Trophoblast cell (in vitro differentiated cells and primary cell): ENCODE measurements at regions not wholly inside any gene's neighbourhood (a gene's known extent, or its start where the extent isn't known, plus 50 kb on each side); places are given as distances from the start of the nearest gene placed in this dataset.

Experiments used
- DNase-seq, 2 donors: peaks; one replicate each; pipeline ENCODE4 v3.0.0-alpha.2; 2016
- H2AFZ ChIP-seq: 2 replicates; pipeline ENCODE4 v1.6.1; 2013; ENCODE audit warnings: low read length, moderate library complexity, mild to moderate bottlenecking; ENCODE audit not compliant: insufficient read depth, poor library complexity
- H2AK5ac ChIP-seq: 2 replicates; pipeline ENCODE4 v1.6.1; 2013; ENCODE audit warnings: mild to moderate bottlenecking, low read length
- H2BK120ac ChIP-seq: 2 replicates; pipeline ENCODE4 v1.6.1; 2013; ENCODE audit warnings: low read length, mild to moderate bottlenecking, moderate library complexity; ENCODE audit not compliant: insufficient read depth, poor library complexity
- H2BK12ac ChIP-seq: 2 replicates; pipeline ENCODE4 v1.6.1; 2013; ENCODE audit warnings: mild to moderate bottlenecking, low read length, moderate library complexity
- H2BK5ac ChIP-seq: 2 replicates; pipeline ENCODE4 v1.6.1; 2013; ENCODE audit warnings: low read length, low read depth, moderate library complexity, mild to moderate bottlenecking; ENCODE audit not compliant: poor library complexity
- H3K14ac ChIP-seq: 2 replicates; pipeline ENCODE4 v1.6.1; 2013; ENCODE audit warnings: mild to moderate bottlenecking, low read length
- H3K18ac ChIP-seq: 2 replicates; pipeline ENCODE4 v1.6.1; 2013; ENCODE audit warnings: mild to moderate bottlenecking, low read length
- H3K23ac ChIP-seq: 2 replicates; pipeline ENCODE4 v1.6.1; 2013; ENCODE audit warnings: low read length
- H3K27ac ChIP-seq: 2 replicates; pipeline ENCODE4 v1.5.1; 2013; ENCODE audit warnings: low read depth, mild to moderate bottlenecking, inconsistent platforms, low read length, moderate library complexity
- H3K27me3 ChIP-seq: 2 replicates; pipeline ENCODE4 v1.6.1; 2013; ENCODE audit warnings: inconsistent platforms, mild to moderate bottlenecking, low read length, moderate library complexity; ENCODE audit not compliant: insufficient read depth
- H3K36me3 ChIP-seq, 2 experiments: 1 replicate in 1 of 2; 2 replicates in 1 of 2; pipeline ENCODE4 v1.6.1; 2013; ENCODE audit warnings: low read length in 2 of 2, mild to moderate bottlenecking in 2 of 2, moderate library complexity in 1 of 2; ENCODE audit not compliant: insufficient read depth in 2 of 2, control insufficient read depth in 1 of 2
- H3K4ac ChIP-seq: 2 replicates; pipeline ENCODE4 v1.6.1; 2013; ENCODE audit warnings: low read depth, mild to moderate bottlenecking, low read length, moderate library complexity
- H3K4me1 ChIP-seq, 2 experiments: 1 replicate in 1 of 2; 2 replicates in 1 of 2; pipeline ENCODE4 v1.6.1; 2013; ENCODE audit warnings: low read length in 2 of 2, mild to moderate bottlenecking in 2 of 2, moderate library complexity in 1 of 2; ENCODE audit not compliant: insufficient read depth in 2 of 2, control insufficient read depth in 1 of 2
- H3K4me2 ChIP-seq: 2 replicates; pipeline ENCODE4 v1.6.1; 2013; ENCODE audit warnings: inconsistent platforms, mild to moderate bottlenecking, low read length, moderate library complexity
- H3K4me3 ChIP-seq: 2 replicates; pipeline ENCODE4 v1.5.1; 2013; ENCODE audit warnings: mild to moderate bottlenecking, low read depth, low read length, inconsistent platforms
- H3K79me1 ChIP-seq: one replicate; pipeline ENCODE4 v1.6.1; 2013; ENCODE audit warnings: low read length
- H3K79me2 ChIP-seq: 2 replicates; pipeline ENCODE4 v1.6.1; 2013; ENCODE audit warnings: low read length, mild to moderate bottlenecking; ENCODE audit not compliant: control insufficient read depth, insufficient read depth, poor library complexity
- H3K9ac ChIP-seq: 2 replicates; pipeline ENCODE4 v1.6.1; 2013; ENCODE audit warnings: mild to moderate bottlenecking, low read length
- H3K9me3 ChIP-seq: 2 replicates; pipeline ENCODE4 v1.6.1; 2013; ENCODE audit warnings: low read depth, mild to moderate bottlenecking, control low read depth, inconsistent platforms, low read length; ENCODE audit not compliant: insufficient read depth
- H4K12ac ChIP-seq: 2 replicates; pipeline ENCODE4 v1.6.1; 2013; ENCODE audit warnings: low read depth, mild to moderate bottlenecking, low read length, moderate library complexity
- H4K8ac ChIP-seq: 2 replicates; pipeline ENCODE4 v1.6.1; 2013; ENCODE audit warnings: low read depth, mild to moderate bottlenecking, low read length, moderate library complexity
- H4K91ac ChIP-seq: one replicate; pipeline ENCODE4 v1.6.1; 2013; ENCODE audit warnings: low read depth, mild to moderate bottlenecking, low read length, moderate library complexity
- WGBS: extraction: QIAGEN DNeasy Blood & Tissue Kit; methylation state at CpG from one replicate; pipeline ENCODE4 v1.1.7; 2013; ENCODE audit warnings: missing lambda C conversion rate; ENCODE audit not compliant: insufficient read length, insufficient coverage; ENCODE audit errors: extremely low coverage; 5-methylcytosine and 5-hydroxymethylcytosine counted together

DNA sequence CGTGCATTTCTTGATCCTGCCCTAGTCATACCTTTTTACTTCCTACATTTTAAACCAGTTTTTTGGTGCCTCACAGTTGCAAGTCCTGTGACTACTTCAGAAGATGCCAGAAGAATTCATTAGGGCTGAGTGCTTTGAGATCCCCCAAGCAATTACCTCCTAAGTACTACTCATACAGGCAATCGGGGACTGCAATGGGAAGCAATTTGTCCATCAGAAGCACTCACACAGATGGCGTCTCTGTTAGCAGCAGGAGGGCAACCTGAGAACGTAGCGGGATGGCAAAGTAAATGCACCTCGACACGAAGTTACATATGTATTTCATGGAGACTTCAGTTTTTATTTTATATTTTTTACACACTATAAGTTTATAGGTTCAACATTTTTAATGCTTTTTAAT lies 188.3 kb downstream of the CAPZA3 start:
- H3K14ac ChIP-seq, result no peak overlapping the region
- H3K27me3 ChIP-seq, result no peaks in the 10 kb centered on the region
- no peak overlapping the region for H2BK12ac ChIP-seq
- H3K4ac ChIP-seq, result no peak overlapping the region
- H3K9me3 ChIP-seq, result no peaks in the 10 kb centered on the region
- H3K4me1 ChIP-seq, result no peaks in the 10 kb centered on the region
- H2BK5ac ChIP-seq, result no peak overlapping the region
- no peak overlapping the region for H3K23ac ChIP-seq
- DNase-seq, result no peak
- no peak overlapping the region for H2AFZ ChIP-seq
- H3K79me1 ChIP-seq, result no peaks in the 10 kb centered on the region
- H2AK5ac ChIP-seq, result no peak overlapping the region
- H4K12ac ChIP-seq, result no peak overlapping the region
- no peaks in the 10 kb centered on the region for H3K79me2 ChIP-seq
- no peak overlapping the region for H3K18ac ChIP-seq
- WGBS, result no CpG with 5 or more reads among the region's 7 CpGs
- no peak overlapping the region for H3K4me3 ChIP-seq
- no peak overlapping the region for H2BK120ac ChIP-seq
- H3K4me2 ChIP-seq, result no peak overlapping the region
- no peak overlapping the region for H3K27ac ChIP-seq
- H4K91ac ChIP-seq, result no peak overlapping the region
- H3K9ac ChIP-seq, result no peak overlapping the region
- no peak overlapping the region for H4K8ac ChIP-seq
- H3K36me3 ChIP-seq, result no peaks in the 10 kb centered on the region

DNA sequence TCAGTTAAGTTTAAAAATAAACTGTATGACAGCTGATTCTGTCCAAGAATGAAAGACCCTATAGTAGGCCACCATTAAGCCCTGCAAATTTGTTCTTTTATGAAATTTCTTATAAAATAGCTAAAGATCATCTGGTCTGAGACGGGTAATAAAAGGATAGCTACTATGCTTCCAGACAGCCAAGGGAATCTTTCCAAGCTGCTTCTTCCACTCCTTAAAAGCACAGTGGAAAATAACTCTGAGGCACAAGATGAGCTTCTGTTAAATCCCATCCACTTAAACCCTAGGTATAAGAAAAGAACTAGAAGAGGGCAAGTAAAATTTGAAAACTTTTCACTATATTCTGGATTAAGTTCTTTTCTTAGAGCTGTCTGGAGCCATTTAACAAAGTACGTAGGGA lies 194.3 kb downstream of the CAPZA3 start:
- Histone ChIP-seq H3K4me1 (no peaks in the 10 kb centered on the region), H3K4me2 (no peak overlapping the region), H2BK5ac (no peak overlapping the region), H3K23ac (no peak overlapping the region), H2BK12ac (no peak overlapping the region), H3K79me1 (no peaks in the 10 kb centered on the region), H2AFZ (no peak overlapping the region), H4K12ac (no peak overlapping the region), H3K18ac (no peak overlapping the region), H3K9ac (no peak overlapping the region), H3K4ac (no peak overlapping the region), H3K14ac (no peak overlapping the region), H3K27me3 (no peaks in the 10 kb centered on the region), H2AK5ac (no peak overlapping the region), H4K91ac (no peak overlapping the region), H3K27ac (no peak overlapping the region), H3K36me3 (no peaks in the 10 kb centered on the region), H3K9me3 (no peaks in the 10 kb centered on the region), H3K4me3 (no peak overlapping the region), H4K8ac (no peak overlapping the region), H3K79me2 (no peaks in the 10 kb centered on the region), H2BK120ac (no peak overlapping the region)
- no peak for DNase-seq
- no CpG with 5 or more reads among the region's 2 CpGs for WGBS

DNA sequence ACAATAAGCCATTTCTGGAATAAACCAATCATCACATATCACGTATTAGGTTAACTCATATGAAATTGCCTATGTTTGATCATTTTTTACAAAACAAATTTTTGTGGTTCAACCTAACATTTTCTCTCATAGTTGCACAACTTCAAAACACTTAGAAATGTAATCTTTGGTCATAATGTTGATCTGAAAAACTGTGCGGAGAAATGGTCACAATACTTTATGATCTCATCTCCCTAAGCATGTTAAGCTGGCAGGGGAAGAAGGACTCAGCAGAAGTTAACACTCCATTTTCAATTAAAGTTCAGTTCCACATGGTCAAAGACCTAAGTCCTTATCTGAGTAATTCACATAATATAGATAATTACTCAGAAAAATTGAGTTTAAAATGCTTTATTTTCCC lies 194.8 kb downstream of the CAPZA3 start:
- DNase-seq, result no peak
- H3K9me3 ChIP-seq, result no peaks in the 10 kb centered on the region

DNA sequence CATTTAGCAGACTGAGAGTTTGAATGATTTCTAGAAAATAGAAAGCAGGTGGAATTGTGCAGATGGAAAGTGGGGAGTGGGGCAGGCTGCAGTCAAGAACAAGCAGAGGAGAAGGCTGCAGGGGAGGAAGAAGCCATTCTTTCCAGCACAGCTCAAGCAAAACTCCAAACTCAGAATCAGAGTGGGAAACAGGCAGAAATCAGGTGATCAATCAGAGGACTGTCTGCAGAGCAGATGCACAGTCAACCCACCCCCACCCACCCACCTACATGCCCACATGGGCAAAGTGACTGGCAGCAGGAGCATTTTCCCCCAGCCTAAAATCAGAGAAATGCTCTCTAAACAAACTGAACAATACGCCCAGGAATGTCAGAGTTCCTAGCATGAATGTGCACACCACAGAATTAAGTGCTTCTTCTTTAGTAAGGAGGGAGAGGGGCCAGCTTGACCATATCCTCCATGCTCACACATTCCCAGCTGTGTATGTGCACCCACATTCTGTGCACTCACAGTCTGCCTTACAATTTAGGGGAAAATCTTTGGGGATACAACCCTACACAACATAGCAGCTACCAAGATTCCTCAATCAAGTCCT lies 194.1 kb upstream of the PLEKHA5 start:
- WGBS, result no CpG with 5 or more reads among the region's 1 CpG
- H3K79me2 ChIP-seq, result no peaks in the 10 kb centered on the region
- H2AK5ac ChIP-seq, result no peak overlapping the region
- no peak overlapping the region for H3K18ac ChIP-seq
- no peak overlapping the region for H4K91ac ChIP-seq
- no peak overlapping the region for H2BK5ac ChIP-seq
- H3K27me3 ChIP-seq, result no peaks in the 10 kb centered on the region
- no peaks in the 10 kb centered on the region for H3K36me3 ChIP-seq
- H3K27ac ChIP-seq, result no peak overlapping the region
- H3K79me1 ChIP-seq, result no peaks in the 10 kb centered on the region
- H3K23ac ChIP-seq, result no peak overlapping the region
- no peak overlapping the region for H3K4me3 ChIP-seq
- H4K8ac ChIP-seq, result no peak overlapping the region
- no peaks in the 10 kb centered on the region for H3K4me1 ChIP-seq
- H2BK120ac ChIP-seq, result no peak overlapping the region
- H3K14ac ChIP-seq, result no peak overlapping the region
- no peak overlapping the region for H3K4ac ChIP-seq
- H4K12ac ChIP-seq, result no peak overlapping the region
- H3K9me3 ChIP-seq, result no peaks in the 10 kb centered on the region
- H2BK12ac ChIP-seq, result no peak overlapping the region
- no peak overlapping the region for H3K4me2 ChIP-seq
- H2AFZ ChIP-seq, result no peak overlapping the region
- DNase-seq, result no peak
- H3K9ac ChIP-seq, result no peak overlapping the region

More for the DNA sequence above, 194.8 kb downstream of the CAPZA3 start:
- Histone ChIP-seq H3K4me3 (no peak overlapping the region), H2AFZ (no peak overlapping the region), H4K8ac (no peak overlapping the region), H3K36me3 (no peaks in the 10 kb centered on the region), H3K4me1 (no peaks in the 10 kb centered on the region), H3K79me1 (no peaks in the 10 kb centered on the region), H3K4me2 (no peak overlapping the region), H3K4ac (no peak overlapping the region), H3K27ac (no peak overlapping the region), H3K27me3 (no peaks in the 10 kb centered on the region), H3K23ac (no peak overlapping the region), H2BK12ac (no peak overlapping the region), H2BK5ac (no peak overlapping the region), H3K14ac (no peak overlapping the region), H2BK120ac (no peak overlapping the region), H4K91ac (no peak overlapping the region), H3K79me2 (no peaks in the 10 kb centered on the region), H4K12ac (no peak overlapping the region), H3K18ac (no peak overlapping the region), H3K9ac (no peak overlapping the region), H2AK5ac (no peak overlapping the region)
- WGBS, result no CpG with 5 or more reads among the region's 2 CpGs
